ENCODE measurements at regions not wholly inside any gene's neighbourhood (a gene's known extent, or its start where the extent isn't known, plus 50 kb on each side); places are given as distances from the start of the nearest gene placed in this dataset.

DNA sequence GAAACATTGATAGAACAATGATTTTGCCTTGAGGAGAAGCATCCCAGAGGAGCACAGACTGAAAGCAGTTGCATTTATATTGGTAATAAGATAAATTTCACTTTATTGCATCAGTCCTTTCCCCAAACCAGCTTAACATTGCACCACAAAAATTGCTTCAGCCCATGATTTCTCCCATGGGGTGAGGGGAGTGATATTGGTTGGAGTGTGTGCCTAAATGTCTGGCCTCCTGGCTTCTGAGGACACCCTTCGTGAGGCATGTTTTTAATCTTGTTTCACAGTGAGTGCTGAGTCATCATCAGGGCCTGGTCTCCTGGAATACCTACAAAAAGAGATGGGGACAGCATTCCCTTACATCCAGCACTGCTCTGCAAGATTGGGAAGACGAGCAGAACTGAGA, 487.9 kb downstream of the C4orf33 start:
- TF ChIP-seq EZH2 (IDR thresholded peaks at IDR 0.05; ENCODE audit: insufficient read depth, poor library complexity, severe bottlenecking), result no peak
- no peak for TF ChIP-seq EZH2phosphoT487 (IDR thresholded peaks at IDR 0.05; ENCODE audit: insufficient read depth, low read depth)

Measured in GM23248 (cell line).